ENCODE measurements at regions not wholly inside any gene's neighbourhood (a gene's known extent, or its start where the extent isn't known, plus 50 kb on each side); places are given as distances from the start of the nearest gene placed in this dataset.
A peak's percentile ranks its signal among the peaks of the same experiment; 100 is the strongest.

- TF ChIP-seq CBX8 (IDR thresholded peaks at IDR 0.05) (no peak), CBX2 (IDR thresholded peaks at IDR 0.05; ENCODE audit: borderline replicate concordance, low read depth) (no peak), HOXA7 (CRISPR knock-in tag; IDR thresholded peaks at IDR 0.05) (no peak)
Measured at GRCh38 chr20:7275645-7276237, 508.3 kb downstream of the BMP2 start (continued).

- no peaks in the 10 kb centered on the region; the same call in 2 of the 3 replicates for H3K9me3 ChIP-seq
- FAIRE-seq (peak; percentile 88), ATAC-seq (peak; percentile 56 to 84; a peak in 4 of 6 replicates), DNase-seq (ENCODE audit: low read depth in 1 of 2, low spot score in 1 of 2) (peak; percentile 13 to 81)
- no peak overlapping the region for H3K27ac ChIP-seq
- no peaks in the 10 kb centered on the region for H3K4me1 ChIP-seq
- CTCF ChIA-PET, result interaction anchor here (0.6 to 1.5 kb wide), 15 partner anchors 9 to 1146 kb away, joined by 3 to 9 read pairs (median 3); no protein-coding TSS in a partner anchor
- POLR2A ChIA-PET, result no interaction called here
- H3K4me2 ChIP-seq, result no peak overlapping the region
- TF ChIP-seq NFE2L2 (conservative IDR thresholded peaks at IDR 0.05; ENCODE audit: low read length) (no peak), CTCF (IDR thresholded peaks at IDR 0.05) (peak; percentile 56), SMC3 (IDR thresholded peaks at IDR 0.05) (peak; percentile 43; the same call in 1 of the 3 replicates), ESRRA (IDR thresholded peaks at IDR 0.05; ENCODE audit: borderline replicate concordance, low read length) (no peak), JUN (IDR thresholded peaks at IDR 0.05) (no peak), RAD21 (conservative IDR thresholded peaks at IDR 0.05 in 1 of 2, IDR thresholded peaks at IDR 0.05 in 1 of 2) (peak; percentile 53 to 66), MAZ (IDR thresholded peaks at IDR 0.05; ENCODE audit: borderline replicate concordance, low read depth, low read length) (no peak)
- WGBS (ENCODE audit: missing lambda C conversion rate), result 11% methylated on average over 9 of the region's 9 CpGs
- H3K4me3 ChIP-seq, result no peak overlapping the region
Measured at GRCh38 chr20:7285918-7286556, 518.6 kb downstream of the BMP2 start.

- FAIRE-seq, result no peak
- TF ChIP-seq MAX (IDR thresholded peaks at IDR 0.05) (no peak), RNF2 (IDR thresholded peaks at IDR 0.05; ENCODE audit: borderline replicate concordance, low read depth) (no peak), SMC3 (IDR thresholded peaks at IDR 0.05) (no peak), ZC3H11A (IDR thresholded peaks at IDR 0.05) (no peak), FOSB (CRISPR knock-in tag; IDR thresholded peaks at IDR 0.05) (no peak), PBX3 (IDR thresholded peaks at IDR 0.05) (no peak), REST (IDR thresholded peaks at IDR 0.05) (no peak), RAD21 (conservative IDR thresholded peaks at IDR 0.05 in 1 of 2, IDR thresholded peaks at IDR 0.05 in 1 of 2) (no peak), POLR2A (IDR thresholded peaks at IDR 0.05; ENCODE audit: low read length) (no peak), TFCP2L1 (CRISPR knock-in tag; IDR thresholded peaks at IDR 0.05) (no peak), CBX2 (IDR thresholded peaks at IDR 0.05; ENCODE audit: borderline replicate concordance, low read depth) (no peak), HOXA7 (CRISPR knock-in tag; IDR thresholded peaks at IDR 0.05) (no peak), SREBF2 (IDR thresholded peaks at IDR 0.05) (no peak), USF2 (IDR thresholded peaks at IDR 0.05) (no peak), CHD2 (IDR thresholded peaks at IDR 0.05; ENCODE audit: low read length, partially characterized antibody) (no peak), GATA3 (IDR thresholded peaks at IDR 0.05; ENCODE audit: borderline replicate concordance) (no peak), CEBPB (IDR thresholded peaks at IDR 0.05) (no peak), ATOH8 (CRISPR knock-in tag; IDR thresholded peaks at IDR 0.05; ENCODE audit: low read depth) (no peak), FOSL2 (IDR thresholded peaks at IDR 0.05) (no peak), FOSL2 (CRISPR knock-in tag; IDR thresholded peaks at IDR 0.05) (no peak)
Measured at GRCh38 chr20:7291323-7291943, 523.9 kb downstream of the BMP2 start.

More at GRCh38 chr20:7291323-7291943, 523.9 kb downstream of the BMP2 start:
- 6% methylated on average over 2 of the region's 2 CpGs for WGBS (ENCODE audit: missing lambda C conversion rate)
- Histone ChIP-seq H3K27ac (no peak overlapping the region), H3K4me3 (no peak overlapping the region), H3K4me1 (no peaks in the 10 kb centered on the region), H3K9me3 (no peaks in the 10 kb centered on the region), H3K4me2 (no peak overlapping the region)
- ChIA-PET POLR2A (no interaction called here), CTCF (interaction anchor here (0.6 kb wide), 1 partner anchor 693 kb away, joined by 3 read pairs; no protein-coding TSS in a partner anchor)
- DNase-seq (ENCODE audit: low read depth in 1 of 2, low spot score in 1 of 2) (no peak), ATAC-seq (no peak)

Measured in A549 (cell line).